RKO (cell line): ENCODE measurements at regions not wholly inside any gene's neighbourhood (a gene's known extent, or its start where the extent isn't known, plus 50 kb on each side); places are given as distances from the start of the nearest gene placed in this dataset.
A peak's percentile ranks its signal among the peaks of the same experiment; 100 is the strongest.
"Not testable (repeated sequence)": the region's sequence is repeated elsewhere in the genome, so short reads cannot be mapped to it uniquely, and the experiment has no call there.

Experiments
- DNase-seq: peaks from one replicate; pipeline ENCODE4 v3.0.0-alpha.2; 2016; ENCODE audit warnings: low spot score

GRCh38 chr3:78086150-78086549 is 1046.3 kb downstream of the ROBO2 start:
- peak; percentile 54 for DNase-seq

GRCh38 chr3:78087134-78087533 is 1047.2 kb downstream of the ROBO2 start:
- DNase-seq, result no peak

GRCh38 chr3:78088006-78088405 is 1048.1 kb downstream of the ROBO2 start:
- no peak for DNase-seq

- DNase-seq, result no peak
Measured at GRCh38 chr3:78090382-78090781, 1050.5 kb downstream of the ROBO2 start.

- DNase-seq, result no peak
Measured at GRCh38 chr3:78091478-78092119, 1051.7 kb downstream of the ROBO2 start.

GRCh38 chr3:78092574-78092973 is 1052.7 kb downstream of the ROBO2 start:
- DNase-seq, result not testable (repeated sequence)

- DNase-seq, result no peak
Measured at GRCh38 chr3:78096488-78097255, 1056.8 kb downstream of the ROBO2 start.

- no peak for DNase-seq
Measured at GRCh38 chr3:78098367-78098766, 1058.5 kb downstream of the ROBO2 start.

GRCh38 chr3:78101384-78101783 is 1061.5 kb downstream of the ROBO2 start:
- no peak for DNase-seq

- DNase-seq, result not testable (repeated sequence)
Measured at GRCh38 chr3:78108269-78108961, 1068.5 kb downstream of the ROBO2 start.

GRCh38 chr3:78112291-78113010 is 1072.6 kb downstream of the ROBO2 start:
- DNase-seq, result no peak

- no peak for DNase-seq
Measured at GRCh38 chr3:78115983-78116382, 1076.1 kb downstream of the ROBO2 start.

GRCh38 chr3:78116874-78117273 is 1077.0 kb downstream of the ROBO2 start:
- no peak for DNase-seq

- no peak for DNase-seq
Measured at GRCh38 chr3:78123058-78123457, 1083.2 kb downstream of the ROBO2 start.

GRCh38 chr3:78129707-78130106 is 1089.8 kb downstream of the ROBO2 start:
- DNase-seq, result no peak

GRCh38 chr3:78130741-78131290 is 1090.9 kb downstream of the ROBO2 start:
- DNase-seq, result no peak

GRCh38 chr3:78134496-78134895 is 1094.6 kb downstream of the ROBO2 start:
- DNase-seq, result no peak

GRCh38 chr3:78139166-78139565 is 1099.3 kb downstream of the ROBO2 start:
- peak; percentile 32 for DNase-seq

GRCh38 chr3:78140274-78140673 is 1100.4 kb downstream of the ROBO2 start:
- no peak for DNase-seq

GRCh38 chr3:78140866-78141265 is 1101.0 kb downstream of the ROBO2 start:
- no peak for DNase-seq

- DNase-seq, result peak; percentile 22
Measured at GRCh38 chr3:78141269-78141668, 1101.4 kb downstream of the ROBO2 start.

GRCh38 chr3:78143000-78143399 is 1103.1 kb downstream of the ROBO2 start:
- no peak for DNase-seq
